ENCODE measurements at regions not wholly inside any gene's neighbourhood (a gene's known extent, or its start where the extent isn't known, plus 50 kb on each side); places are given as distances from the start of the nearest gene placed in this dataset.

DNA sequence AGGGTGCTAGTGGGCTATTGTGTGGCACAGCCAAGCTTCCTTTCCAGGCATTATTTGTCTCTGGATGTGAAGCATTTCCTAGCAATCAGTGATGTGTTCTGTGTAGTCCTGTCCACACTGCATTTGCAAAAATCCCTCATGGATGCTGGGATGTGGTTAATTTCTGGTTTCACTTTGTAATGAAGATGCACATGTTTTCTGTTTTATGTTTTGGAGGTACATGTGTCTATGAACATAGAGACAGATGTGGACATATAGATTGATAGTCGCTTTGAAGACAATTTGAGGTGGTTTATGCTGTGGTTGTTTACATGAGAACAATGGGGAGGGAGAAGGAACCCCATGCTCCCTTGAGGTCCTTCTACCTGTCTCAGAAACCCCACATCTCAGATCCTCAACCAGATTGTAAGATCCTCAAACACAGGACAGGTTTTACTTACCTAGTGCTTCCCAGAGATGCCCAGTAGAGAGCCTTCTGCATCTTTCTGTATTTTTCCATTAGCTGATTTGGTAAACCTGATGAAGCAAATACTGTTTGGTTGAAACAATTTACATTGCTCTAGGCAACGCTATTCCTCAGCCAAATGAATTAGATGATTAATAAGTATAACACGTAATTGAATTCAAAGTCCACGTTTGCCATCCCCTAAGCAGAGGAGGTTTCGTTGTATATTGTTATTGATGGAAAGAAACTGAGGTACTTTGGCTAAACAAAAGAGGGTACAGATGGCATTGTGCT lies 204.4 kb downstream of the SPP2 start:
- no TSS peak for BruUV-seq (replicated peaks)
- no peaks in the 10 kb centered on the region for H3K27me3 Mint-ChIP-seq (ENCODE audit: unreplicated experiment)
- peaks cover 12% of the 10 kb centered on the region for H3K36me3 Mint-ChIP-seq (ENCODE audit: insufficient read depth, unreplicated experiment)
- peaks cover 77% of the 10 kb centered on the region for H3K4me1 Mint-ChIP-seq (ENCODE audit: low read depth, unreplicated experiment)
- H3K27ac Mint-ChIP-seq (ENCODE audit: unreplicated experiment) = peak overlapping the region; percentile 51
- CTCF ChIA-PET = interaction anchor here (0.6 to 1.0 kb wide), 2 partner anchors 43 to 247 kb away, joined by 3 to 6 read pairs; no protein-coding TSS in a partner anchor
- intact Hi-C loops (cut with micrococcal nuclease; ENCODE audit: unreplicated experiment) = loop anchor here (5.0 to 10.0 kb wide), 2 partner anchors 170 to 247 kb away; no protein-coding TSS in a partner anchor
- no peaks in the 10 kb centered on the region for H3K9me3 Mint-ChIP-seq (ENCODE audit: low read depth, unreplicated experiment)
- DNase-seq = no peak
- TF ChIP-seq, protein P1, sequence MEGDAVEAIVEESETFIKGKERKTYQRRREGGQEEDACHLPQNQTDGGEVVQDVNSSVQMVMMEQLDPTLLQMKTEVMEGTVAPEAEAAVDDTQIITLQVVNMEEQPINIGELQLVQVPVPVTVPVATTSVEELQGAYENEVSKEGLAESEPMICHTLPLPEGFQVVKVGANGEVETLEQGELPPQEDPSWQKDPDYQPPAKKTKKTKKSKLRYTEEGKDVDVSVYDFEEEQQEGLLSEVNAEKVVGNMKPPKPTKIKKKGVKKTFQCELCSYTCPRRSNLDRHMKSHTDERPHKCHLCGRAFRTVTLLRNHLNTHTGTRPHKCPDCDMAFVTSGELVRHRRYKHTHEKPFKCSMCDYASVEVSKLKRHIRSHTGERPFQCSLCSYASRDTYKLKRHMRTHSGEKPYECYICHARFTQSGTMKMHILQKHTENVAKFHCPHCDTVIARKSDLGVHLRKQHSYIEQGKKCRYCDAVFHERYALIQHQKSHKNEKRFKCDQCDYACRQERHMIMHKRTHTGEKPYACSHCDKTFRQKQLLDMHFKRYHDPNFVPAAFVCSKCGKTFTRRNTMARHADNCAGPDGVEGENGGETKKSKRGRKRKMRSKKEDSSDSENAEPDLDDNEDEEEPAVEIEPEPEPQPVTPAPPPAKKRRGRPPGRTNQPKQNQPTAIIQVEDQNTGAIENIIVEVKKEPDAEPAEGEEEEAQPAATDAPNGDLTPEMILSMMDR (IDR thresholded peaks at IDR 0.05; ENCODE audit: unreplicated experiment) = no peak
- H3K4me3 Mint-ChIP-seq (ENCODE audit: low read depth, unreplicated experiment) = no peak overlapping the region

DNA sequence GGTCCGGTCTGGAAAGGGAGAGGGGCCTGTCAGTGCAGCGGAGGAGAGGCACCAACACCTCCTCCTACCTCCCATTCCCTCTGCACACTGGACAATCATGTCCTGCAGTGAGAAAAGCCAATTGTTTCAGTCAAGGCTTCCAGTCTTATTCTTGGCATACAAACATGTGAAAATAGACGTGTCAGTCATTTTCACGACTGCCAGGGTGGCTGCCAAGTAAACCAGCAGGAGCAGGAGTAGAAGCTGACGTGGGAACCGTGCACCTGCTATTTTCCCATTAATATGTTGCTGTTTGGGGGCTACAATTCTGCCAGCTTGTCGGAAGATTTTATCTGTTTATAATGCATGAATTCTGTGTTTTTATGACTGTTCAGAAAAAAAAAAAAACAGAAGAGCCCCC lies 202.3 kb downstream of the SPP2 start:
- Mint-ChIP-seq H3K4me1 (ENCODE audit: low read depth, unreplicated experiment) (peaks cover 79% of the 10 kb centered on the region), H3K9me3 (ENCODE audit: low read depth, unreplicated experiment) (no peaks in the 10 kb centered on the region), H3K27me3 (ENCODE audit: unreplicated experiment) (no peaks in the 10 kb centered on the region), H3K4me3 (ENCODE audit: low read depth, unreplicated experiment) (no peak overlapping the region), H3K27ac (ENCODE audit: unreplicated experiment) (peak overlapping the region; percentile 88), H3K36me3 (ENCODE audit: insufficient read depth, unreplicated experiment) (peaks cover 7% of the 10 kb centered on the region)
- CTCF ChIA-PET = interaction anchor here (2.0 kb wide), 1 partner anchor 49 kb away, joined by 5 read pairs; no protein-coding TSS in a partner anchor
- intact Hi-C loops (cut with micrococcal nuclease; ENCODE audit: unreplicated experiment) = loop anchor here (10.0 kb wide), 1 partner anchor 172 kb away; no protein-coding TSS in a partner anchor
- TF ChIP-seq, protein P1 (IDR thresholded peaks at IDR 0.05; ENCODE audit: unreplicated experiment) = no peak
- no TSS peak for BruUV-seq (replicated peaks)
- no peak for DNase-seq

DNA sequence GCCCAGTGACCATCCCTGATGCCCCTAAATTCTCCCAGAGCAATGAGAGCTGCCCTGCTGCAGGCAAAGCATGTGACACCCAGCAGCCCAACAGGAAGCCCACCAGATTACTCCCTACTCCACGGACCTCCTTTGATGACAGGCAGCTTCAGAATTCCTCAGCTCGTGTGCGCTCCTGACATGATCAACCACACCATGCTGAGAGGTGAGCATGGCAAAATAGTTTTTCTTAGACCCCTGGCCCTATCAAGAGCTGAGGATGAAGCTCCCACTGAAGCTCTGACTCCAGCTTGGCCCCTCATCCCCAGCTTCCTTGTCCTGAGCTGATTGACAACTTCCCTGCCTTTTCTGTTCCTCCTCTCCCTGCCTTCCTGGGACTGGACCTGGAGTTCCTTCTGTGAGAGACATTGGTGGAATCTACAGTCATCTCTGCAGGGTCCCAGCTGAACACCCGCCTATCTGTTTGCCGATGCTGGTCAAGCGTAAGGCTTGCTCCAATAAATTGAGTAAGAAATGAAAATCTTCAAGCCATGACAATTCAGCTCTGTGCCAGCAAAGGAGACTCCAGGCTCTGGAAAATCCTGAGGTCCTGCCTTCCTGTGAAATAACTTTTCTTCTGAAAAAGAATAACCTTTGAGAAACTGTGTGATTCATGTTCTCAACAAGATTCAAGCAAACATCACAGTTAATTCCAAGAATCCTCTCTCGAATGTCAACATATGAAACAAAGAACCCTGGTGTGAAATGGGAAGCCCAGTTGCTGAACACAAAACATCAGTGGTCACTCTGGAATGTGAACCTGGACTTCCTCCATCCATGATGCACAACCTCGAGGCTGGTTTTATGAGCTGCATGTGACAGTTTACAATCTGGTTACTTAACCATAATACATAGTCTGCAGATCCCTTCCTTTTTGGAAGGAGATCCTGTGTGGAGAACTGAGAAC lies 201.1 kb downstream of the SPP2 start:
- H3K27me3 Mint-ChIP-seq (ENCODE audit: unreplicated experiment) = no peaks in the 10 kb centered on the region
- BruUV-seq (replicated peaks) = no TSS peak
- H3K4me1 Mint-ChIP-seq (ENCODE audit: low read depth, unreplicated experiment) = peaks cover 68% of the 10 kb centered on the region
- no peaks in the 10 kb centered on the region for H3K9me3 Mint-ChIP-seq (ENCODE audit: low read depth, unreplicated experiment)
- TF ChIP-seq, protein P1 (IDR thresholded peaks at IDR 0.05; ENCODE audit: unreplicated experiment) = no peak
- peaks cover 5% of the 10 kb centered on the region for H3K36me3 Mint-ChIP-seq (ENCODE audit: insufficient read depth, unreplicated experiment)
- H3K4me3 Mint-ChIP-seq (ENCODE audit: low read depth, unreplicated experiment) = no peak overlapping the region
- CTCF ChIA-PET = interaction anchor here (2.0 kb wide), 1 partner anchor 48 kb away, joined by 5 read pairs; no protein-coding TSS in a partner anchor
- peak; percentile 59 for DNase-seq
- peak overlapping the region; percentile 88 for H3K27ac Mint-ChIP-seq (ENCODE audit: unreplicated experiment)
- intact Hi-C loops (cut with micrococcal nuclease; ENCODE audit: unreplicated experiment) = loop anchor here (10.0 kb wide), 1 partner anchor 173 kb away; no protein-coding TSS in a partner anchor

DNA sequence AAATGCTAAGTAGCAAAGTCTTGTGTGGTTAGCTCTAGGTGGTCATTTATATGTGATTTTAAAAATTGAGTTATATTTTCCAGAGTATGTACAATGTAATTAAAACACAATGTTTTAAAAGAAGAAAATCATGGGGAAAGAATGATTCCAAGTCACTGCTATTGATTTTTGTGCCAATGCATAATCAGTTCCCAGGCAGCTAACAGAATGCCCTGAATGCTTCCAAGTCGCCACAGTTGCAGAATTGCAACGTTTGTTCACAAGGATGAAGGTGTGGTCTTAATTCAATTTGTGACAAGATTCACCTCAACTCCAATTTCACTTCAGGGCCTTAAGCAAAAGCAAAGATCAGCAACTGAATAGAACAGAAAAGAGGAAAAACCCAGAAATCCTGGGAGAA lies 200.4 kb downstream of the SPP2 start:
- H3K36me3 Mint-ChIP-seq (ENCODE audit: insufficient read depth, unreplicated experiment) = peaks cover 5% of the 10 kb centered on the region
- H3K27ac Mint-ChIP-seq (ENCODE audit: unreplicated experiment) = peak overlapping the region; percentile 88
- BruUV-seq (replicated peaks) = no TSS peak
- intact Hi-C loops (cut with micrococcal nuclease; ENCODE audit: unreplicated experiment) = loop anchor here (10.0 kb wide), 1 partner anchor 174 kb away; no protein-coding TSS in a partner anchor
- TF ChIP-seq, protein P1 (IDR thresholded peaks at IDR 0.05; ENCODE audit: unreplicated experiment) = no peak
- DNase-seq = no peak
- no peak overlapping the region for H3K4me3 Mint-ChIP-seq (ENCODE audit: low read depth, unreplicated experiment)
- peaks cover 64% of the 10 kb centered on the region for H3K4me1 Mint-ChIP-seq (ENCODE audit: low read depth, unreplicated experiment)
- H3K9me3 Mint-ChIP-seq (ENCODE audit: low read depth, unreplicated experiment) = no peaks in the 10 kb centered on the region
- no peaks in the 10 kb centered on the region for H3K27me3 Mint-ChIP-seq (ENCODE audit: unreplicated experiment)
- CTCF ChIA-PET = interaction anchor here (2.0 kb wide), 1 partner anchor 48 kb away, joined by 5 read pairs; no protein-coding TSS in a partner anchor

All from Calu3 (cell line).